Ectodermal cell (in vitro differentiated cells): ENCODE measurements at regions not wholly inside any gene's neighbourhood (a gene's known extent, or its start where the extent isn't known, plus 50 kb on each side); places are given as distances from the start of the nearest gene placed in this dataset.

Source experiments
- H3K27ac ChIP-seq: 2 replicates; pipeline ENCODE4 v1.7.0; 2013; ENCODE audit warnings: mild to moderate bottlenecking, low read depth, low read length; ENCODE audit not compliant: insufficient read depth, poor library complexity, severe bottlenecking
- H3K27me3 ChIP-seq: 2 replicates; pipeline ENCODE4 v1.7.0; 2013; ENCODE audit warnings: mild to moderate bottlenecking, low read length; ENCODE audit not compliant: insufficient read depth, control insufficient read depth, poor library complexity, severe bottlenecking
- H3K36me3 ChIP-seq: one replicate; pipeline ENCODE4 v1.7.0; 2013; ENCODE audit warnings: low read length; ENCODE audit not compliant: control insufficient read depth, insufficient read depth
- H3K4me1 ChIP-seq: one replicate; pipeline ENCODE4 v1.7.0; 2013; ENCODE audit warnings: low read length; ENCODE audit not compliant: control insufficient read depth, insufficient read depth
- H3K4me3 ChIP-seq: 2 replicates; pipeline ENCODE4 v1.7.0; 2013; ENCODE audit warnings: low read depth, low read length, control low read depth; ENCODE audit not compliant: insufficient read depth
- H3K9me3 ChIP-seq: 2 replicates; pipeline ENCODE4 v1.7.0; 2013; ENCODE audit warnings: mild to moderate bottlenecking, low read length, moderate library complexity; ENCODE audit not compliant: control insufficient read depth
- WGBS, 2 experiments: methylation state at CpG; one replicate each; pipeline ENCODE4 v1.1.7; 2013; ENCODE audit warnings: missing lambda C conversion rate in 2 of 2; 5-methylcytosine and 5-hydroxymethylcytosine counted together

DNA sequence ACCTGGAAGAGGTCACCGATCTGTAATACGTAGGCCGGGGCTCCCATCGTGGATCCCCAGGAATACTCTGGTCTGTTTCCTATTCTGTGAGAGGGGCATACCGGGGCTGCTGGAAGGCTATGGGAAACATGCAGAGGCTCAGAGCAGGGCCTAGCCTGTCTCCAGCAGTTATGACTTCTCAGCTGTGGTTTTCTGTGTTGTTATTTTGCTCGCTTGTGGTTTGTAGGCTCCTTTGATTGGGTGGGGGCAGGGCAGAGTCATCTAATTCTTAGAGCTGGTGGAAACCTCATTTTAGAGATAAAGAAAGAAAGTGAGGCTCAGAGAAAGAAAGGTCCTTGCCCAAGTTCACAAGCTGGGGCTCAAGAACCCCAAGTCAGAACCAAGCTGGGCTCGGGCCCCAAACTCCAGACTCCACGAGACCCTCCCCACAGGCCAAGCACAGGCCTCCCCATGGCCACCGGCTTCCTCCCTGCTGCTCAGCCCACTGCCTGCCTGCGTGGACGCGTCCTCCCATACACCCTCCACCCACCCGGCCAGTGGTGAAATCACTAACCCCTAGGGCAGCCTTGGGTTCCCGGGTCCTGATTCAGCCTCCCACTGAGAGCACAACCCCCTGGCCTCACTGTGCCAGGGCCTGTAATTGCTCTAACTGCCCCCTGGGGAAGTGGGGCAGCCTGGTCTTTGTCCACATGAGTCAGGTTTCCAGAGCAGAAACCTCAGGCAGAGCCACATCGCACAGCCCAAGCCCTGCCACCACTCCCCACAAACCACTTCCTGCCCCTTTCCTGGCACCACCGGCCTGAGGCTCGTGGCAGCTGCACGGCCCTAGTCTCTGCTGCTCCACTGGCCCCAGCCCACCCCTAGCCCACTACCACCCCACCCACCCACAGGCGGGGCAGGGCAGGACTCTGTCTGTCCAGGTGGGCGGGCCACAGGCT is 270.8 kb downstream of the UACA start:
- Histone ChIP-seq H3K4me3 (no peak overlapping the region), H3K4me1 (peaks cover 21% of the 10 kb centered on the region), H3K27ac (no peak overlapping the region), H3K27me3 (no peaks in the 10 kb centered on the region), H3K9me3 (no peaks in the 10 kb centered on the region), H3K36me3 (no peaks in the 10 kb centered on the region)
- 88% methylated on average over 20 of the region's 20 CpGs for WGBS, 2 experiments

DNA sequence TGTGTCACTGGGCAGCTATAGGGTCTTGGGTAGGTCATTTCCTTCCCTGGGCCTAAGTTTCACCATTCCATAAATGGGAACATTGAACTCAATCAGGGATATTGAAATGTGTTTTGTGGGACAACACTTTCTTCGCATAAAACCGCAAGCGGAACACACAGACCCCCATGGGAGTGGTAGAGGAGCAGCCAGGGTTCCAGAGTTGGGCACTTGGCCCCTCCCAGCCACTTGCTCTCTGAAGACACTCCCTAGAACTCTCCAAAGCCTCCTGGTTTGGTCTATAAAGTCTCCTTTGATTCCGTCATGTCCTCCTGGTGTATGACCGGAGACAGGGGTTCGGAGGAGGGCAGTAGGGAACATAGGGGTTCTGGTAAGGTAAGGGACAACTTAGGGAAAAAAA is 271.7 kb downstream of the UACA start:
- 95 to 96% methylated on average over 6 of the region's 6 CpGs for WGBS, 2 experiments
- peaks cover 21% of the 10 kb centered on the region for H3K4me1 ChIP-seq
- no peak overlapping the region for H3K27ac ChIP-seq

DNA sequence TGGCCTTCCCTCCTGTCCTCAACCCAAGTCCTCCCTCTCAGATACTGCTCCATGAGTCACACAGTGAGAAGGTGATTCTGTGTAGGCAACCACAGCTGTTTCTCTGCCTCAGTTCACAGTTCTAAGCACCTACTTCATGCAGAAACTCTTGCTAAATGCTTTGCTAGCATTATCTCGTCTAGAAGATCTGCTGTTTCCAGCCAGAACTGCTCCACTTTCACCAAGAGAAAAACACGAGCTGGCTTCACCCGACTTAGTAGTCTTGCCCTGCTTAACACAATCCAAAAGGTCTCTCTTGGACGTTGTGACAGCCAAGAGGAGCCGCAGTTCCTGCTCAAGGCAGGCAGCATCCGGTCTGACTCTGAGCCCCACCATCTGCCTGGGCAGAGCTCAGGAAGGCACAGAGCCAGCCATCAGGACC is 272.1 kb downstream of the UACA start:
- WGBS, 2 experiments = 89 to 90% methylated on average over 6 of the region's 6 CpGs
- Histone ChIP-seq H3K4me1 (peaks cover 21% of the 10 kb centered on the region), H3K9me3 (no peaks in the 10 kb centered on the region), H3K27me3 (no peaks in the 10 kb centered on the region), H3K36me3 (no peaks in the 10 kb centered on the region), H3K27ac (no peak overlapping the region), H3K4me3 (no peak overlapping the region)

More for the DNA sequence above, 271.7 kb downstream of the UACA start:
- Histone ChIP-seq H3K4me3 (no peak overlapping the region), H3K9me3 (no peaks in the 10 kb centered on the region), H3K36me3 (no peaks in the 10 kb centered on the region), H3K27me3 (no peaks in the 10 kb centered on the region)

DNA sequence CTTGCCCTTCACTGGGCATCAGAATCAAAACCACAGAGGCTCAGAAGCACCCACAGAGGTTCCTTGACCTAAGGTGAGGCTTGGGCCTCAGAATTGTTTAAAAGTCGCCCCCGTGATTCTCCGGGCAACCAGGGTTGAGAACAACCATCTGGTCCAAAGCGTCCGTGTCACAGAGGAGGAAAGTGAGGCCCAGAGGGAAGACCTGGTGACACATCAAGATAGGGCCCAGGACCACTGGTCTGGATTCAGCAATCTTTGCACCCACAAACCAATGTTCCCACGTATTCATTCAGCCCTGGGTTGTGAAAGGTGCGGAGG is 272.6 kb downstream of the UACA start:
- Histone ChIP-seq H3K9me3 (no peaks in the 10 kb centered on the region), H3K27me3 (no peaks in the 10 kb centered on the region), H3K36me3 (no peaks in the 10 kb centered on the region), H3K4me1 (peaks cover 21% of the 10 kb centered on the region), H3K27ac (no peak overlapping the region), H3K4me3 (no peak overlapping the region)
- WGBS, 2 experiments = 90 to 91% methylated on average over 7 of the region's 7 CpGs

DNA sequence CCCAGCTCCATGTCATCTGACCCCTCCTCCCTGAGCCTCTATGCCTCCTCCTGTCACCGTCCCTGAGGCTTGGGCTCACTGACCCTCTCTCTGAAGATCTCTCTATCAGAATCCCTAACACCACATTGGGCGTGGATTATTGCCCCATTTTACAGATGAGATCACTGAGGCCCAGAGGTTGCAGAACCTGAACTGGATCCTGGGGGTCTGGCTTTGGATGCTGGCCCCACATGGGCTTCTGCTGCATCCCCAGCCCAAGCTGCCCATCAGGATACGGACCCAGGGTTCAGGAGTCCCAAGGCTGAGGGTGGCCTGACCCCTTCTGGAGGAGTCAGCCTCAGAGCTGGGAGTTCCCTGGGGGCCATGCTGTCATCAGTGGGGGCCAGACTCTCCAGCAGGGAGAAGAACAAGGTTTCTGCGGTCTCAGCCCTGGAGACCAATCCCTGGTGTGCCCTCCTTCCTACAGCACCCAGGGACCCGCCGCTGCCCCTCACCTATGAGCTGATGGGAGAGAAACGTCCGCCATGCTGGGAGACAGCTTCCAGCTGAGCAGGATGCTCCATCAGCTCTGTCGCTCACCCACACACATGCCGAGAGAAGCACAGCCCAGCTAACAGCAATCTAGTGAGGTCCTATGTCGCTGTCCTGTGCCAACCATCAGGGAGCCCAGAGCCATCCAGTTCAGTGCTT is 273.1 kb downstream of the UACA start:
- Histone ChIP-seq H3K4me3 (no peak overlapping the region), H3K4me1 (peaks cover 19% of the 10 kb centered on the region), H3K9me3 (no peaks in the 10 kb centered on the region), H3K27ac (no peak overlapping the region), H3K27me3 (no peaks in the 10 kb centered on the region), H3K36me3 (no peaks in the 10 kb centered on the region)
- 88 to 90% methylated on average over 11 of the region's 11 CpGs for WGBS, 2 experiments

DNA sequence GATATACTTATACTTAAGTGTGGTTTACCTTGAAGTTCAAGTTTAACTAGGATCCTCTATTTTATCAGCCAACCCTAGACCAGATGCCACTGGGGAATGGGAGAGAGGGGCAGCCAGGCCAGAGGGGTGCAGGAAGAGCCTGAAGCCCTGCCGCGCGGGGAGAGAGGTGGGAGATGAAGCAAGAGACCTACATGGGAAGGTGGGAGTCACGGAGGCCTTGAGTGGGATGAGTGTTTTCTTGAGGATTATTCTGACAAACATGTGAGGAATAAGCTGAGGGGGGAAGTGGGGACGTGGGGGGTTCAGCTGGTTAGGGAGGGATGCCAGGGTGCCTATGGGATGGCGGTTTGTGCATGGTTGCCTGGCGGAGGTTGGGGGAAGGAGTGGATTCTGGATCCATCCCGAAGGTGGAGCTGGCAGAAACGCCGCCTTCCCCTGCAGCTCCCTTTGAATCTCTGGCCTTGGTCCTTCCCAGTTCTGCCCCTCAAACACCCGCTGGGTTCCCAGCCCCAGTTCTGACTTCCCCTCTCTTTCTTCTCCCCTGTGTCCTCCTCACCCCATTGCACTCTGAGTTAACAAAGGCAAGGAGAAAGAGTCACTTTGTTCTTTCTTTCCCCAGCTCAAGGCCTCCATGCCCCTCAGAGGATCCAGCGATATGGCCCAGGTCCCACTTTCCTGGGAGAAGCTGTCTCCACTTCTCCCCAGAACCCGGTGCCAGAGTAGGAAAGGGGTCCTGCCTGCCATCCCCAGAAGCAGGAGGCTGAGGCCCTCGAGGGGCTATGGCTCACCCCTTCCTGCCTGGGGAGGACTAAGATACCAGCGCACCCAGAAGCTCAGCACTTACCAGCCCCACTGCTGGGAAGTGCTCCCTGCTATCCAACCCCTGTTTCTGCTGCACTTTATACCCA is 274.2 kb downstream of the UACA start:
- no peaks in the 10 kb centered on the region for H3K9me3 ChIP-seq
- WGBS, 2 experiments = 85 to 89% methylated on average over 15 of the region's 15 CpGs

DNA sequence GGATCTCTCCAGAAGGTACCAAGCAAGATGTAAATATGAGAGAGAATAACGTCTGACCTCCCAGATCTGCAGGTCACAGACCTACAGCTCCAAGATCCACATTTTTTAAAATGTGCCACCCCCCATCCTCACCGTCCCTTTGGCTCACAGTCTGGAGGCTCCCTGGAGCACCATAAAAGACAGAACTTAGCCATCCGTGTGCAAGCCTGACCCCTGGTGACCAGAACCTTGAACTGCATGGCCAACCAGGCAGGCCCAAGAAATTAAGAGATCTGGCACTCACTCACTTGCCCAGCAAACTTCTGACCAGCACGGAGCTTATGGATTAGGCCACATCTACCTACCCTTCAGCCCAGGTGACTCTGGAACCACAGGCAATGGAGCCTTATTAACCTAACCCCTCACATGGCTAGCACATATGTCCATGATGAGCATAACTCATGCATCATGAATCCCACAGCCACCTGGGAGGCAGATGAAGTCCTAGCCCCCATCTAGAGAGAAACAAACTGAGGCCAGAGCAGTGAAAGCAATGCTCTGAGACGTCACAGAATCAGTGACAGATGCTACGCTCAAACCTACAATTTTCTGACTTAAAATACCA is 275.3 kb downstream of the UACA start:
- H3K4me1 ChIP-seq = peaks cover 8% of the 10 kb centered on the region
- no peaks in the 10 kb centered on the region for H3K9me3 ChIP-seq
- H3K27me3 ChIP-seq = no peaks in the 10 kb centered on the region
- no peaks in the 10 kb centered on the region for H3K36me3 ChIP-seq
- WGBS, 2 experiments = 39 to 40% methylated on average over 6 of the region's 6 CpGs
- no peak overlapping the region for H3K27ac ChIP-seq
- H3K4me3 ChIP-seq = no peak overlapping the region

More for the DNA sequence above, 274.2 kb downstream of the UACA start:
- H3K36me3 ChIP-seq = no peaks in the 10 kb centered on the region
- H3K27ac ChIP-seq = no peak overlapping the region
- H3K4me3 ChIP-seq = no peak overlapping the region
- H3K4me1 ChIP-seq = peaks cover 8% of the 10 kb centered on the region
- H3K27me3 ChIP-seq = no peaks in the 10 kb centered on the region

DNA sequence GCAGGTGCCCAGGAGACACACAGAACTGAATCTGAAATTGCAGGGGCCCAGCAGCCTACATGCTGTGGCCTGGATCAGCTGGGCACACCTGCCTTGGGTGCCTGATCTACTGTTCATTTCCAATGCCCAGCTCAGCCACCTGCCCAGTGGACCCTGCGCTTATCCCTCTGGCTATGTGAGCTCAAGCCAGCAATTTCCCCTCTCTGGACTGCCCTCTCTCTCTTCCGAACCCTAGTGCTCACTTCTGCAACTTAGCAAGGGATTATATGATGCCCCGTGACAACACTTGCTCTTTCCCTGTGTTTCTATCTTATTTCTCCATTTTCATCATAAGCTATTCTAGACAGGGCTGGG is 276.0 kb downstream of the UACA start:
- Histone ChIP-seq H3K27ac (no peak overlapping the region), H3K9me3 (no peaks in the 10 kb centered on the region), H3K4me3 (no peak overlapping the region), H3K4me1 (peaks cover 2% of the 10 kb centered on the region), H3K27me3 (no peaks in the 10 kb centered on the region), H3K36me3 (no peaks in the 10 kb centered on the region)
- 89 to 94% methylated on average over 3 of the region's 3 CpGs for WGBS, 2 experiments

DNA sequence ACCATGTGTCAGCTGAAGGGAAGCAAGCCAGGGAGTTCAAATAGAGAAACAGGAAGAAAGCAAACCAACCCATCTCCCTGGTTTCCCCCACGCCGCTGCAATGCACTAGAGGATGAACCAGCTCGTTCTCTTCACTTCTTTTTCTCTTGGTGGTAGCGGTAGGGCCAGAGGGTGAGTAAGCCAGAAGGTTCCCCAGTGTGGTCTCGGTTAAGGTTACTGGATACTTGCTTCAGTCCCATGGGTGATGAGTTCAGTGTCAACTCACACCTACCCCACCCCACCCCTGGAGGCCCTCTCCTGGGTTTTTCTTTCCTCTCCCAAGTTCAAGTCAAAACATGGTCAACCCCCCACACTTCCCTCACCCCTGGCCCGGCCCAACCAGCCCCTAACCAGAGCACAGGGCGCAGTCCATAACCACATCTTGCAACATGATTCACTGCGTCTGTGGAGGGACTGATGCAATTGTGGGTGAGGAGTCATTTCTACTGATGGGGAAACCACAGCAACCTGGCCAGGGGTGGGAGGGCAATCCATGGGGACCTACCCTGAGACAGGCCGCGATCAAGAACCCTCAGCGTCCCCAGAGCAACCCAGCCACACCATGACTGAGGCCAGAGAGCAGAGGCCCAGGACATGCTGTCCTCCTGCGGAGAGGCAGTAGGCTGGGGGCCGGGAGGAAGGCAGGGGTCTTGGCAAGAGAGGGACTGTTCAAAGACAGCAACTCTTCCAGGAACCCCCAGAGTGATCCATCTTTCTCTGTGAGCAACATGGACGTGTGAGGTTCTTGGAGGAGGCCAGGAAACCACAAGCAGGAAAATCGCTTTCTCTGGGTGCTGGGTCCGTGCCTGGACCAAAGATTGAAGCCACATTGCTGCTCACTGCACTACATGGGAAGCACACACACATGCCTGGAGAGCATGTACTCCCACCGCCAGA is 276.6 kb downstream of the UACA start:
- Histone ChIP-seq H3K27ac (no peak overlapping the region), H3K27me3 (no peaks in the 10 kb centered on the region), H3K36me3 (no peaks in the 10 kb centered on the region), H3K4me1 (no peaks in the 10 kb centered on the region), H3K4me3 (no peak overlapping the region), H3K9me3 (no peaks in the 10 kb centered on the region)
- WGBS, 2 experiments = 89 to 91% methylated on average over 17 of the region's 17 CpGs
